HL-60 (cell line): ENCODE measurements at regions not wholly inside any gene's neighbourhood (a gene's known extent, or its start where the extent isn't known, plus 50 kb on each side); places are given as distances from the start of the nearest gene placed in this dataset.

Source experiments
- DNase-seq, 2 experiments: peaks; one replicate each; pipeline ENCODE4 v3.0.0-alpha.2; 2010 to 2020; ENCODE audit warnings: low read depth in 1 of 2, low spot score in 1 of 2
- H3K27ac ChIP-seq: fragments of 250-450 bp; sonication (Bioruptor Pico); replicated peaks from 2 replicates; pipeline ENCODE4 v1.5.1; 2020; ENCODE audit warnings: mild to moderate bottlenecking, moderate library complexity
- H3K27me3 ChIP-seq: fragments of 250-450 bp; sonication (Bioruptor Pico); 2 replicates; pipeline ENCODE4 v1.5.1; 2021; ENCODE audit warnings: mild to moderate bottlenecking, moderate library complexity; ENCODE audit not compliant: insufficient read depth, poor library complexity, severe bottlenecking
- H3K4me3 ChIP-seq: replicated peaks from 2 replicates; pipeline ENCODE4 v1.5.1; 2011; ENCODE audit warnings: mild to moderate bottlenecking, control low read depth, low read length; ENCODE audit not compliant: insufficient read depth
- CTCF ChIP-seq: IDR thresholded peaks from one replicate; pipeline ENCODE4 v1.5.1; 2011; ENCODE audit warnings: low read length, control low read depth, inconsistent platforms; ENCODE audit not compliant: insufficient read depth
- GABPA ChIP-seq: IDR thresholded peaks from 2 replicates; pipeline ENCODE4 v1.6.1; 2012; ENCODE audit warnings: low read depth
- POLR2AphosphoS5 ChIP-seq: IDR thresholded peaks from 2 replicates; pipeline ENCODE4 v1.6.1; 2012; ENCODE audit warnings: low read depth
- REST ChIP-seq: IDR thresholded peaks from 2 replicates; pipeline ENCODE4 v1.6.1; 2012; ENCODE audit warnings: low read depth; ENCODE audit not compliant: insufficient replicate concordance
- SPI1 ChIP-seq: IDR thresholded peaks from 2 replicates; pipeline ENCODE4 v1.6.1; 2012; ENCODE audit warnings: low read depth, mild to moderate bottlenecking, borderline replicate concordance

- no peak for DNase-seq
- H3K27ac ChIP-seq = no peak overlapping the region
- H3K4me3 ChIP-seq = no peak overlapping the region
- TF ChIP-seq POLR2AphosphoS5 (no peak), SPI1 (no peak), GABPA (no peak), CTCF (no peak), REST (no peak)
- peaks cover 13% of the 10 kb centered on the region for H3K27me3 ChIP-seq
Measured at GRCh38 chr10:104505521-104506042, 135.5 kb upstream of the SORCS3 start.

- DNase-seq = no peak
- H3K4me3 ChIP-seq = no peak overlapping the region
- H3K27me3 ChIP-seq = peaks cover 7% of the 10 kb centered on the region
- TF ChIP-seq REST (no peak), GABPA (no peak), SPI1 (no peak), CTCF (no peak), POLR2AphosphoS5 (no peak)
- H3K27ac ChIP-seq = no peak overlapping the region
Measured at GRCh38 chr10:104509981-104510380, 131.1 kb upstream of the SORCS3 start.

- no peak for DNase-seq
- H3K4me3 ChIP-seq = no peak overlapping the region
- H3K27me3 ChIP-seq = peaks cover 7% of the 10 kb centered on the region
- no peak overlapping the region for H3K27ac ChIP-seq
- TF ChIP-seq POLR2AphosphoS5 (no peak), CTCF (no peak), SPI1 (no peak), GABPA (no peak), REST (no peak)
Measured at GRCh38 chr10:104510644-104511043, 130.4 kb upstream of the SORCS3 start.
